DMS153 treated with DMSO at 0.1 percent for 48 hours (cell line): ENCODE measurements at regions not wholly inside any gene's neighbourhood (a gene's known extent, or its start where the extent isn't known, plus 50 kb on each side); places are given as distances from the start of the nearest gene placed in this dataset.
"Not testable (repeated sequence)": the region's sequence is repeated elsewhere in the genome, so short reads cannot be mapped to it uniquely, and the experiment has no call there.

ENCODE experiments used
- DNase-seq: peaks from one replicate; lab custom pipeline; 2025; ENCODE audit not compliant: unreplicated experiment; lab: John Stamatoyannopoulos, UW

GRCh38 chr6:11891547-11891946 lies 112.9 kb upstream of the ADTRP start:
- no peak for DNase-seq

- DNase-seq = no peak
Observed at GRCh38 chr6:11890849-11891248, 112.2 kb upstream of the ADTRP start.

- no peak for DNase-seq
Observed at GRCh38 chr6:11890209-11890608, 111.6 kb upstream of the ADTRP start.

- DNase-seq = no peak
Observed at GRCh38 chr6:11889572-11889971, 111.0 kb upstream of the ADTRP start.

GRCh38 chr6:11888727-11889126 lies 110.1 kb upstream of the ADTRP start:
- no peak for DNase-seq

- no peak for DNase-seq
Observed at GRCh38 chr6:11885159-11885558, 106.6 kb upstream of the ADTRP start.

GRCh38 chr6:11883471-11883870 lies 104.9 kb upstream of the ADTRP start:
- DNase-seq = not testable (repeated sequence)

GRCh38 chr6:11880156-11880555 lies 101.6 kb upstream of the ADTRP start:
- not testable (repeated sequence) for DNase-seq

- DNase-seq = no peak
Observed at GRCh38 chr6:11878735-11879134, 100.1 kb upstream of the ADTRP start.

- no peak for DNase-seq
Observed at GRCh38 chr6:11878029-11878428, 99.4 kb upstream of the ADTRP start.

- no peak for DNase-seq
Observed at GRCh38 chr6:11876934-11877433, 98.4 kb upstream of the ADTRP start.

- no peak for DNase-seq
Observed at GRCh38 chr6:11875325-11876109, 96.9 kb upstream of the ADTRP start.

GRCh38 chr6:11869672-11870340 lies 91.2 kb upstream of the ADTRP start:
- no peak for DNase-seq

GRCh38 chr6:11868392-11868791 lies 89.8 kb upstream of the ADTRP start:
- DNase-seq = no peak

GRCh38 chr6:11865680-11866300 lies 87.2 kb upstream of the ADTRP start:
- no peak for DNase-seq

- DNase-seq = no peak
Observed at GRCh38 chr6:11858439-11858838, 79.8 kb upstream of the ADTRP start.

- DNase-seq = no peak
Observed at GRCh38 chr6:11855743-11856142, 77.1 kb upstream of the ADTRP start.

GRCh38 chr6:11854408-11855165 lies 76.0 kb upstream of the ADTRP start:
- DNase-seq = no peak

GRCh38 chr6:11853678-11854407 lies 75.2 kb upstream of the ADTRP start:
- DNase-seq = no peak

- no peak for DNase-seq
Observed at GRCh38 chr6:11852061-11852651, 73.6 kb upstream of the ADTRP start.
